ENCODE measurements at regions not wholly inside any gene's neighbourhood (a gene's known extent, or its start where the extent isn't known, plus 50 kb on each side); places are given as distances from the start of the nearest gene placed in this dataset.

- Histone ChIP-seq H3K36me3 (ENCODE audit: control insufficient read depth in 2 of 4, insufficient read depth in 4 of 4, low read length in 3 of 4) (no peaks in the 10 kb centered on the region), H3K4me1 (replicated peaks in 1 of 4; ENCODE audit: control insufficient read depth in 3 of 4, insufficient read depth in 4 of 4, low read length in 3 of 4) (peaks cover 0 to 3% (median 0%) of the 10 kb centered on the region in 4 experiments; a peak in 1 of 7 replicates), H2AFZ (ENCODE audit: low read length) (no peak overlapping the region), H3K9me3 (ENCODE audit: insufficient read depth in 2 of 2, low read depth in 1 of 2, low read length in 1 of 2) (no peaks in the 10 kb centered on the region), H3K4ac (replicated peaks; ENCODE audit: insufficient read length, low read depth, low read length) (no peak overlapping the region), H3K27me3 (replicated peaks in 1 of 4; ENCODE audit: control insufficient read depth in 3 of 4, extremely low read depth in 1 of 4, insufficient read depth in 3 of 4, low read length in 3 of 4) (no peaks in the 10 kb centered on the region), H3K9ac (replicated peaks in 1 of 4; ENCODE audit: extremely low read depth in 1 of 4, low read depth in 3 of 4, low read length in 3 of 4) (no peak overlapping the region), H4K5ac (ENCODE audit: insufficient read length, low read depth, low read length) (no peak overlapping the region), H3K27ac (ENCODE audit: low read depth, low read length) (no peak overlapping the region), H3K4me2 (ENCODE audit: insufficient read depth in 1 of 2, low read depth in 2 of 2, low read length in 2 of 2) (no peak overlapping the region), H3K79me1 (ENCODE audit: low read depth, low read length) (no peaks in the 10 kb centered on the region), H3K18ac (ENCODE audit: extremely low read depth, low read length) (no peak overlapping the region), H3K79me2 (ENCODE audit: control insufficient read depth in 1 of 2, insufficient read depth in 2 of 2, low read length in 2 of 2) (no peaks in the 10 kb centered on the region), H3K23ac (ENCODE audit: insufficient read length) (no peak overlapping the region), H4K20me1 (replicated peaks in 1 of 2; ENCODE audit: control insufficient read depth in 1 of 2, insufficient read depth in 2 of 2, low read length in 2 of 2) (no peaks in the 10 kb centered on the region), H3K56ac (replicated peaks; ENCODE audit: insufficient read length, low read depth, low read length) (no peak overlapping the region), H2BK5ac (ENCODE audit: low read depth, low read length) (no peak overlapping the region), H2BK12ac (ENCODE audit: low read depth, low read length) (no peak overlapping the region), H4K8ac (ENCODE audit: extremely low read depth, insufficient read depth, low read length) (no peak overlapping the region), H3K23me2 (ENCODE audit: low read depth, low read length) (no peaks in the 10 kb centered on the region), H2BK20ac (ENCODE audit: low read length) (no peak overlapping the region), H2BK15ac (ENCODE audit: low read length) (no peak overlapping the region), H4K91ac (replicated peaks; ENCODE audit: insufficient read length, low read length) (no peak overlapping the region), H3K4me3 (ENCODE audit: extremely low read depth in 1 of 4, insufficient read depth in 2 of 4, low read depth in 3 of 4, low read length in 4 of 4) (no peak overlapping the region), H2AK5ac (ENCODE audit: low read depth, low read length) (no peak overlapping the region), H2BK120ac (replicated peaks; ENCODE audit: low read depth, low read length) (no peak overlapping the region), H3K14ac (ENCODE audit: insufficient read length) (no peak overlapping the region)
- no peak for FAIRE-seq
- WGBS, 2 experiments (ENCODE audit: extremely low coverage in 1 of 2, insufficient coverage in 1 of 2, insufficient read length in 1 of 2, insufficient replicate concordance in 2 of 2, low coverage in 1 of 2, low lambda C conversion rate in 2 of 2, missing lambda C conversion rate in 1 of 2): 92% methylated on average over 3 of the region's 3 CpGs; no CpG with 5 or more reads in 1 of the 2 experiments
- TF ChIP-seq CHD2 (IDR thresholded peaks at IDR 0.05; ENCODE audit: low read length): no peak
- no peak for TF ChIP-seq HDAC2 (IDR thresholded peaks at IDR 0.05; ENCODE audit: borderline replicate concordance in 1 of 2, low read depth in 2 of 2, low read length in 2 of 2)
- TF ChIP-seq USF2 (IDR thresholded peaks at IDR 0.05; ENCODE audit: low read length): no peak
- POLR2A ChIA-PET (ENCODE audit: partially characterized antibody): no interaction called here
- CTCF ChIA-PET (ENCODE audit: partially characterized antibody): interaction anchor here (1.1 kb wide), 2 partner anchors 15 to 496 kb away, joined by 3 read pairs; no protein-coding TSS in a partner anchor
- no peak for DNase-seq (ENCODE audit: low read depth in 1 of 2, low spot score in 2 of 2)
These were observed 458.6 kb downstream of the KCNJ3 start for GRCh38 chr2:155157065-155157464.

Measured in H1 (cell line).